Thyroid gland (tissue), 4 donors: ENCODE measurements at regions not wholly inside any gene's neighbourhood (a gene's known extent, or its start where the extent isn't known, plus 50 kb on each side); places are given as distances from the start of the nearest gene placed in this dataset.

ENCODE experiments used
- CTCF ChIP-seq, 6 experiments: fragments of 200-600 bp in 3 of 6; fragments of 450-650 bp in 3 of 6; sonication (generic) in 3 of 6; IDR thresholded peaks; one replicate each; pipeline ENCODE4 v1.5.1; 2016 to 2019; ENCODE audit warnings: antibody characterized with exemption in 6 of 6, mild to moderate bottlenecking in 2 of 6, inconsistent platforms in 1 of 6, moderate library complexity in 1 of 6
- POLR2A ChIP-seq, 2 donors: fragments of 450-650 bp; IDR thresholded peaks; one replicate each; pipeline ENCODE4 v1.6.1; 2017; ENCODE audit warnings: antibody characterized with exemption in 2 of 2, mild to moderate bottlenecking in 2 of 2, moderate library complexity in 1 of 2

GRCh38 chr2:79370976-79371538 lies 141.8 kb upstream of the CTNNA2 start:
- TF ChIP-seq CTCF (IDR thresholded peaks at IDR 0.05) (no peak), POLR2A (IDR thresholded peaks at IDR 0.05) (no peak)
